WTC11 (cell line): ENCODE measurements at regions not wholly inside any gene's neighbourhood (a gene's known extent, or its start where the extent isn't known, plus 50 kb on each side); places are given as distances from the start of the nearest gene placed in this dataset.

Experiments used
- ATAC-seq: fragments of 200-7000 bp; cut with Tn5 transposase; 2 replicates; pipeline ENCODE4 v1.10.0; 2021; ENCODE audit warnings: mild to moderate bottlenecking, moderate library complexity
- CTCF ChIA-PET: fragments of 300-600 bp; sonication (Branson Sonifier 250); formaldehyde crosslinking; loops from one replicate; lab custom pipeline; 2021; ENCODE audit warnings: antibody characterized with exemption; lab: Charles Lee
- POLR2A ChIA-PET: fragments of 350-600 bp; sonication (Branson Sonifier 250); formaldehyde crosslinking; loops from one replicate; lab custom pipeline; 2021; ENCODE audit warnings: antibody characterized with exemption; lab: Charles Lee
- DNase-seq: peaks from one replicate; pipeline ENCODE4 v3.0.0; 2021; ENCODE audit warnings: low spot score
- H3K27ac Mint-ChIP-seq: 2 replicates; pipeline ENCODE4 v1.8.0; 2021; ENCODE audit warnings: mixed read lengths
- H3K27me3 Mint-ChIP-seq: 2 replicates; pipeline ENCODE4 v1.8.0; 2021; ENCODE audit warnings: low read depth, mild to moderate bottlenecking, moderate library complexity, mixed read lengths
- H3K36me3 Mint-ChIP-seq: 2 replicates; pipeline ENCODE4 v1.8.0; 2021; ENCODE audit warnings: mixed read lengths
- H3K4me1 Mint-ChIP-seq: 2 replicates; pipeline ENCODE4 v1.8.0; 2022; ENCODE audit warnings: mixed read lengths
- H3K4me3 Mint-ChIP-seq: 2 replicates; pipeline ENCODE4 v1.8.0; 2021; ENCODE audit warnings: mild to moderate bottlenecking, moderate library complexity, mixed read lengths
- H3K9me3 Mint-ChIP-seq: 2 replicates; pipeline ENCODE4 v1.8.0; 2021; ENCODE audit warnings: mixed read lengths
- ATF1 ChIP-seq: sonication (generic); formaldehyde crosslinking; IDR thresholded peaks from 2 replicates; pipeline ENCODE4 v1.8.1; 2023; ENCODE audit warnings: mild to moderate bottlenecking, moderate library complexity, missing genetic modification reagents
- HMGA2 ChIP-seq: fragments of 250-450 bp; sonication (Bioruptor Pico); IDR thresholded peaks from 2 replicates; pipeline ENCODE4 v1.4.0; 2021; ENCODE audit warnings: mild to moderate bottlenecking, moderate library complexity
- IRF2 ChIP-seq: sonication (generic); formaldehyde crosslinking; IDR thresholded peaks from 2 replicates; pipeline ENCODE4 v1.8.0; 2022; ENCODE audit warnings: low read depth, missing genetic modification reagents, borderline replicate concordance
- JAZF1 ChIP-seq: fragments of 250-450 bp; sonication (Bioruptor Pico); IDR thresholded peaks from 2 replicates; pipeline ENCODE4 v1.9.0; 2021; ENCODE audit warnings: moderate library complexity, mild to moderate bottlenecking, inconsistent platforms
- TCF7 ChIP-seq: sonication (generic); formaldehyde crosslinking; IDR thresholded peaks from 2 replicates; pipeline ENCODE4 v1.8.0; 2022; ENCODE audit warnings: mild to moderate bottlenecking, low read depth, missing genetic modification reagents, moderate library complexity
- TEAD1 ChIP-seq: sonication (generic); formaldehyde crosslinking; IDR thresholded peaks from 2 replicates; pipeline ENCODE4 v1.8.0; 2022; ENCODE audit warnings: mild to moderate bottlenecking, missing genetic modification reagents
- ZNF121 ChIP-seq: sonication (generic); formaldehyde crosslinking; IDR thresholded peaks from 2 replicates; pipeline ENCODE4 v1.8.0; 2023; ENCODE audit warnings: missing genetic modification reagents
- ZNF138 ChIP-seq: sonication (generic); formaldehyde crosslinking; conservative IDR thresholded peaks from 2 replicates; pipeline ENCODE4 v1.8.1; 2022; ENCODE audit warnings: mild to moderate bottlenecking, moderate library complexity, missing genetic modification reagents
- ZNF219 ChIP-seq: sonication (generic); formaldehyde crosslinking; IDR thresholded peaks from 2 replicates; pipeline ENCODE4 v1.8.0; 2023; ENCODE audit warnings: missing genetic modification reagents, mild to moderate bottlenecking, borderline replicate concordance
- ZNF263 ChIP-seq: sonication (generic); formaldehyde crosslinking; IDR thresholded peaks from 2 replicates; pipeline ENCODE4 v1.8.1; 2022; ENCODE audit warnings: low read depth, mild to moderate bottlenecking, moderate library complexity, missing genetic modification reagents
- ZNF317 ChIP-seq: sonication (generic); formaldehyde crosslinking; IDR thresholded peaks from 2 replicates; pipeline ENCODE4 v1.8.1; 2023; ENCODE audit warnings: low read depth, mild to moderate bottlenecking, moderate library complexity, missing genetic modification reagents, borderline replicate concordance
- ZNF396 ChIP-seq: fragments of 250-450 bp; sonication (Bioruptor Pico); IDR thresholded peaks from 2 replicates; pipeline ENCODE4 v1.8.0; 2021; ENCODE audit warnings: mild to moderate bottlenecking, moderate library complexity, borderline replicate concordance
- ZNF423 ChIP-seq: fragments of 250-450 bp; sonication (Bioruptor Pico); IDR thresholded peaks from 2 replicates; pipeline ENCODE4 v2.1.2; 2022; ENCODE audit warnings: mild to moderate bottlenecking, moderate library complexity
- ZNF671 ChIP-seq: fragments of 250-450 bp; sonication (Bioruptor Pico); IDR thresholded peaks from 2 replicates; pipeline ENCODE4 v1.8.0; 2021; ENCODE audit warnings: mild to moderate bottlenecking
- TF ChIP-seq, protein P1 (sequence below): sonication (generic); formaldehyde crosslinking; IDR thresholded peaks from 2 replicates; pipeline ENCODE4 v1.8.1; 2022; ENCODE audit warnings: low read depth, mild to moderate bottlenecking, moderate library complexity, missing genetic modification reagents, borderline replicate concordance
- TF ChIP-seq, protein P2 (sequence below): sonication (generic); formaldehyde crosslinking; IDR thresholded peaks from 2 replicates; pipeline ENCODE4 v1.8.0; 2023; ENCODE audit warnings: missing genetic modification reagents, mild to moderate bottlenecking, borderline replicate concordance
- TF ChIP-seq, protein P3 (sequence below): sonication (generic); formaldehyde crosslinking; IDR thresholded peaks from 2 replicates; pipeline ENCODE4 v1.8.1; 2022; ENCODE audit warnings: missing genetic modification reagents, borderline replicate concordance
- TF ChIP-seq, protein P4 (sequence below): sonication (generic); formaldehyde crosslinking; IDR thresholded peaks from 2 replicates; pipeline ENCODE4 v1.8.0; 2022; ENCODE audit warnings: mild to moderate bottlenecking, missing genetic modification reagents
- TF ChIP-seq, protein P5 (sequence below): sonication (generic); formaldehyde crosslinking; IDR thresholded peaks from 2 replicates; pipeline ENCODE4 v1.8.0; 2022; ENCODE audit warnings: missing genetic modification reagents

DNA sequence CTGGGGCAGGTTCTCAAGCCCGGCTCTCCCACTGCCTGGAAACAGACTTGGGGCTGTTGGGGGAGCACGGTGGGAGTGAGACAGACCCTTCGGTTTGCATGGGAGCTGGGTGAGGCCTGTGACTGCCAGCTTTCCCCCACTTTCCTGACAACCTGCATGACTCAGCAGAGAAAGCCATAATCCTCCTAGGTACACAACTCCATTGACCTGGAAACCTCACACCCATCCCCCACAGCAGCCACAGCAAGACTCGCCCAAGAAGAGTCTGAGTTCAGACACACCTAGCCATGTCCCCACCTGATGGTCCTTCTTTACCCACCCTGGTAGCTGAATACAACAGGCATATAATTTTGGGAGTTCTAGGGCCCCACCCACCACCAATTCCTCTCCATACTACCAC lies 57.6 kb upstream of the UBQLN2 start:
- H3K9me3 Mint-ChIP-seq: peaks cover 17% of the 10 kb centered on the region
- no peak for ATAC-seq
- no peaks in the 10 kb centered on the region for H3K36me3 Mint-ChIP-seq
- DNase-seq: no peak
- no peak overlapping the region for H3K27ac Mint-ChIP-seq
- TF ChIP-seq, protein P1, sequence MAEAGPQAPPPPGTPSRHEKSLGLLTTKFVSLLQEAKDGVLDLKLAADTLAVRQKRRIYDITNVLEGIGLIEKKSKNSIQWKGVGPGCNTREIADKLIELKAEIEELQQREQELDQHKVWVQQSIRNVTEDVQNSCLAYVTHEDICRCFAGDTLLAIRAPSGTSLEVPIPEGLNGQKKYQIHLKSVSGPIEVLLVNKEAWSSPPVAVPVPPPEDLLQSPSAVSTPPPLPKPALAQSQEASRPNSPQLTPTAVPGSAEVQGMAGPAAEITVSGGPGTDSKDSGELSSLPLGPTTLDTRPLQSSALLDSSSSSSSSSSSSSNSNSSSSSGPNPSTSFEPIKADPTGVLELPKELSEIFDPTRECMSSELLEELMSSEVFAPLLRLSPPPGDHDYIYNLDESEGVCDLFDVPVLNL (CRISPR knock-in tag): no peak
- TF ChIP-seq ZNF396 (CRISPR knock-in tag) (no peak), TEAD1 (CRISPR knock-in tag) (no peak), JAZF1 (no peak), ZNF263 (no peak), ATF1 (CRISPR knock-in tag) (no peak), HMGA2 (CRISPR knock-in tag) (no peak), ZNF423 (CRISPR knock-in tag) (no peak), ZNF317 (no peak), IRF2 (CRISPR knock-in tag) (no peak), ZNF121 (CRISPR knock-in tag) (no peak), ZNF219 (CRISPR knock-in tag) (no peak), ZNF671 (CRISPR knock-in tag) (no peak), ZNF138 (CRISPR knock-in tag) (no peak), TCF7 (CRISPR knock-in tag) (no peak)
- TF ChIP-seq, protein P2, sequence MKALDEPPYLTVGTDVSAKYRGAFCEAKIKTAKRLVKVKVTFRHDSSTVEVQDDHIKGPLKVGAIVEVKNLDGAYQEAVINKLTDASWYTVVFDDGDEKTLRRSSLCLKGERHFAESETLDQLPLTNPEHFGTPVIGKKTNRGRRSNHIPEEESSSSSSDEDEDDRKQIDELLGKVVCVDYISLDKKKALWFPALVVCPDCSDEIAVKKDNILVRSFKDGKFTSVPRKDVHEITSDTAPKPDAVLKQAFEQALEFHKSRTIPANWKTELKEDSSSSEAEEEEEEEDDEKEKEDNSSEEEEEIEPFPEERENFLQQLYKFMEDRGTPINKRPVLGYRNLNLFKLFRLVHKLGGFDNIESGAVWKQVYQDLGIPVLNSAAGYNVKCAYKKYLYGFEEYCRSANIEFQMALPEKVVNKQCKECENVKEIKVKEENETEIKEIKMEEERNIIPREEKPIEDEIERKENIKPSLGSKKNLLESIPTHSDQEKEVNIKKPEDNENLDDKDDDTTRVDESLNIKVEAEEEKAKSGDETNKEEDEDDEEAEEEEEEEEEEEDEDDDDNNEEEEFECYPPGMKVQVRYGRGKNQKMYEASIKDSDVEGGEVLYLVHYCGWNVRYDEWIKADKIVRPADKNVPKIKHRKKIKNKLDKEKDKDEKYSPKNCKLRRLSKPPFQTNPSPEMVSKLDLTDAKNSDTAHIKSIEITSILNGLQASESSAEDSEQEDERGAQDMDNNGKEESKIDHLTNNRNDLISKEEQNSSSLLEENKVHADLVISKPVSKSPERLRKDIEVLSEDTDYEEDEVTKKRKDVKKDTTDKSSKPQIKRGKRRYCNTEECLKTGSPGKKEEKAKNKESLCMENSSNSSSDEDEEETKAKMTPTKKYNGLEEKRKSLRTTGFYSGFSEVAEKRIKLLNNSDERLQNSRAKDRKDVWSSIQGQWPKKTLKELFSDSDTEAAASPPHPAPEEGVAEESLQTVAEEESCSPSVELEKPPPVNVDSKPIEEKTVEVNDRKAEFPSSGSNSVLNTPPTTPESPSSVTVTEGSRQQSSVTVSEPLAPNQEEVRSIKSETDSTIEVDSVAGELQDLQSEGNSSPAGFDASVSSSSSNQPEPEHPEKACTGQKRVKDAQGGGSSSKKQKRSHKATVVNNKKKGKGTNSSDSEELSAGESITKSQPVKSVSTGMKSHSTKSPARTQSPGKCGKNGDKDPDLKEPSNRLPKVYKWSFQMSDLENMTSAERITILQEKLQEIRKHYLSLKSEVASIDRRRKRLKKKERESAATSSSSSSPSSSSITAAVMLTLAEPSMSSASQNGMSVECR (CRISPR knock-in tag): no peak
- TF ChIP-seq, protein P3, sequence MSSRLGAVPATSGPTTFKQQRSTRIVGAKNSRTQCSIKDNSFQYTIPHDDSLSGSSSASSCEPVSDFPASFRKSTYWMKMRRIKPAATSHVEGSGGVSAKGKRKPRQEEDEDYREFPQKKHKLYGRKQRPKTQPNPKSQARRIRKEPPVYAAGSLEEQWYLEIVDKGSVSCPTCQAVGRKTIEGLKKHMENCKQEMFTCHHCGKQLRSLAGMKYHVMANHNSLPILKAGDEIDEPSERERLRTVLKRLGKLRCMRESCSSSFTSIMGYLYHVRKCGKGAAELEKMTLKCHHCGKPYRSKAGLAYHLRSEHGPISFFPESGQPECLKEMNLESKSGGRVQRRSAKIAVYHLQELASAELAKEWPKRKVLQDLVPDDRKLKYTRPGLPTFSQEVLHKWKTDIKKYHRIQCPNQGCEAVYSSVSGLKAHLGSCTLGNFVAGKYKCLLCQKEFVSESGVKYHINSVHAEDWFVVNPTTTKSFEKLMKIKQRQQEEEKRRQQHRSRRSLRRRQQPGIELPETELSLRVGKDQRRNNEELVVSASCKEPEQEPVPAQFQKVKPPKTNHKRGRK (CRISPR knock-in tag): no peak
- TF ChIP-seq, protein P4, sequence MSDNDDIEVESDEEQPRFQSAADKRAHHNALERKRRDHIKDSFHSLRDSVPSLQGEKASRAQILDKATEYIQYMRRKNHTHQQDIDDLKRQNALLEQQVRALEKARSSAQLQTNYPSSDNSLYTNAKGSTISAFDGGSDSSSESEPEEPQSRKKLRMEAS (CRISPR knock-in tag): no peak
- TF ChIP-seq, protein P5, sequence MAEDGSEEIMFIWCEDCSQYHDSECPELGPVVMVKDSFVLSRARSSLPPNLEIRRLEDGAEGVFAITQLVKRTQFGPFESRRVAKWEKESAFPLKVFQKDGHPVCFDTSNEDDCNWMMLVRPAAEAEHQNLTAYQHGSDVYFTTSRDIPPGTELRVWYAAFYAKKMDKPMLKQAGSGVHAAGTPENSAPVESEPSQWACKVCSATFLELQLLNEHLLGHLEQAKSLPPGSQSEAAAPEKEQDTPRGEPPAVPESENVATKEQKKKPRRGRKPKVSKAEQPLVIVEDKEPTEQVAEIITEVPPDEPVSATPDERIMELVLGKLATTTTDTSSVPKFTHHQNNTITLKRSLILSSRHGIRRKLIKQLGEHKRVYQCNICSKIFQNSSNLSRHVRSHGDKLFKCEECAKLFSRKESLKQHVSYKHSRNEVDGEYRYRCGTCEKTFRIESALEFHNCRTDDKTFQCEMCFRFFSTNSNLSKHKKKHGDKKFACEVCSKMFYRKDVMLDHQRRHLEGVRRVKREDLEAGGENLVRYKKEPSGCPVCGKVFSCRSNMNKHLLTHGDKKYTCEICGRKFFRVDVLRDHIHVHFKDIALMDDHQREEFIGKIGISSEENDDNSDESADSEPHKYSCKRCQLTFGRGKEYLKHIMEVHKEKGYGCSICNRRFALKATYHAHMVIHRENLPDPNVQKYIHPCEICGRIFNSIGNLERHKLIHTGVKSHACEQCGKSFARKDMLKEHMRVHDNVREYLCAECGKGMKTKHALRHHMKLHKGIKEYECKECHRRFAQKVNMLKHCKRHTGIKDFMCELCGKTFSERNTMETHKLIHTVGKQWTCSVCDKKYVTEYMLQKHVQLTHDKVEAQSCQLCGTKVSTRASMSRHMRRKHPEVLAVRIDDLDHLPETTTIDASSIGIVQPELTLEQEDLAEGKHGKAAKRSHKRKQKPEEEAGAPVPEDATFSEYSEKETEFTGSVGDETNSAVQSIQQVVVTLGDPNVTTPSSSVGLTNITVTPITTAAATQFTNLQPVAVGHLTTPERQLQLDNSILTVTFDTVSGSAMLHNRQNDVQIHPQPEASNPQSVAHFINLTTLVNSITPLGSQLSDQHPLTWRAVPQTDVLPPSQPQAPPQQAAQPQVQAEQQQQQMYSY (CRISPR knock-in tag): no peak
- peaks cover 1% of the 10 kb centered on the region; the same call in 1 of the 2 replicates for H3K27me3 Mint-ChIP-seq
- ChIA-PET CTCF (no interaction called here), POLR2A (no interaction called here)
- H3K4me3 Mint-ChIP-seq: no peak overlapping the region
- peaks cover 7% of the 10 kb centered on the region; the same call in 1 of the 2 replicates for H3K4me1 Mint-ChIP-seq
